GM21528 (cell line): ENCODE measurements at regions not wholly inside any gene's neighbourhood (a gene's known extent, or its start where the extent isn't known, plus 50 kb on each side); places are given as distances from the start of the nearest gene placed in this dataset.
"Not testable (repeated sequence)": the region's sequence is repeated elsewhere in the genome, so short reads cannot be mapped to it uniquely, and the experiment has no call there.

Source experiments
- ATAC-seq: cut with Tn5 transposase; IDR thresholded peaks from one replicate; pipeline ENCODE4 v1.9.1; 2021; ENCODE audit warnings: mild to moderate bottlenecking, moderate library complexity; ENCODE audit not compliant: unreplicated experiment, low FRiP score

- ATAC-seq, result no peak
Observed at GRCh38 chr18:23311351-23312121, 141.6 kb upstream of the RIOK3 start.

- no peak for ATAC-seq
Observed at GRCh38 chr18:23313379-23313778, 139.7 kb upstream of the RIOK3 start.

GRCh38 chr18:23314672-23315071, 138.4 kb upstream of the RIOK3 start:
- no peak for ATAC-seq

- ATAC-seq, result no peak
Observed at GRCh38 chr18:23316316-23316715, 136.8 kb upstream of the RIOK3 start.

- no peak for ATAC-seq
Observed at GRCh38 chr18:23316988-23317387, 136.1 kb upstream of the RIOK3 start.

- no peak for ATAC-seq
Observed at GRCh38 chr18:23317975-23318675, 135.0 kb upstream of the RIOK3 start.

- ATAC-seq, result no peak
Observed at GRCh38 chr18:23320709-23321236, 132.3 kb upstream of the RIOK3 start.

- no peak for ATAC-seq
Observed at GRCh38 chr18:23321996-23322395, 131.1 kb upstream of the RIOK3 start.

- ATAC-seq, result no peak
Observed at GRCh38 chr18:23324056-23324811, 128.9 kb upstream of the RIOK3 start.

- ATAC-seq, result no peak
Observed at GRCh38 chr18:23324861-23325260, 128.2 kb upstream of the RIOK3 start.

- ATAC-seq, result not testable (repeated sequence)
Observed at GRCh38 chr18:23329671-23330070, 123.4 kb upstream of the RIOK3 start.

- peak; percentile 89 for ATAC-seq
Observed at GRCh38 chr18:23330423-23330822, 122.7 kb upstream of the RIOK3 start.

GRCh38 chr18:23331091-23331920, 121.8 kb upstream of the RIOK3 start:
- no peak for ATAC-seq

GRCh38 chr18:23332356-23332755, 120.7 kb upstream of the RIOK3 start:
- ATAC-seq, result no peak

- no peak for ATAC-seq
Observed at GRCh38 chr18:23333827-23334226, 119.3 kb upstream of the RIOK3 start.

- no peak for ATAC-seq
Observed at GRCh38 chr18:23334569-23334968, 118.5 kb upstream of the RIOK3 start.

- ATAC-seq, result no peak
Observed at GRCh38 chr18:23336101-23336500, 117.0 kb upstream of the RIOK3 start.

GRCh38 chr18:23337599-23338444, 115.3 kb upstream of the RIOK3 start:
- ATAC-seq, result no peak

- no peak for ATAC-seq
Observed at GRCh38 chr18:23340661-23341060, 112.4 kb upstream of the RIOK3 start.
